ENCODE measurements at regions not wholly inside any gene's neighbourhood (a gene's known extent, or its start where the extent isn't known, plus 50 kb on each side); places are given as distances from the start of the nearest gene placed in this dataset.

DNA sequence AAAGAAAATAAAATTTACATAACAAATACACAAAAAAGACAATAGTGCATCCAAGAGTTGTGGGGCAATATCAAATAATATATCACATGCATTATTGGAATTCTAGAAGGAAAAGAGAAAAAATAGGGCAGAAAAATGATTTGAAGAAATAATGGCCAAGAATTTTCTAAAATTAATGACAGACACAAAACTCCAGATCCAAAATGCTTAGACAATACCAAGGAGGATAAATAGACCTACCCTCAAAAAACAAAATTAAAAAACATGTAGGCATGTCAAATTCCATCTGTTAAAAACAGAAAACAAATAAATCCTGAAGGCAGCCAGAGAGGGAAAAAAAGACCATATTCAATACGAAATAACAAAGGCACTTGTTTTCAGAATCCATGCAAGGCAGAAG is 191.5 kb upstream of the ZNF536 start:
- TF ChIP-seq, protein P1, sequence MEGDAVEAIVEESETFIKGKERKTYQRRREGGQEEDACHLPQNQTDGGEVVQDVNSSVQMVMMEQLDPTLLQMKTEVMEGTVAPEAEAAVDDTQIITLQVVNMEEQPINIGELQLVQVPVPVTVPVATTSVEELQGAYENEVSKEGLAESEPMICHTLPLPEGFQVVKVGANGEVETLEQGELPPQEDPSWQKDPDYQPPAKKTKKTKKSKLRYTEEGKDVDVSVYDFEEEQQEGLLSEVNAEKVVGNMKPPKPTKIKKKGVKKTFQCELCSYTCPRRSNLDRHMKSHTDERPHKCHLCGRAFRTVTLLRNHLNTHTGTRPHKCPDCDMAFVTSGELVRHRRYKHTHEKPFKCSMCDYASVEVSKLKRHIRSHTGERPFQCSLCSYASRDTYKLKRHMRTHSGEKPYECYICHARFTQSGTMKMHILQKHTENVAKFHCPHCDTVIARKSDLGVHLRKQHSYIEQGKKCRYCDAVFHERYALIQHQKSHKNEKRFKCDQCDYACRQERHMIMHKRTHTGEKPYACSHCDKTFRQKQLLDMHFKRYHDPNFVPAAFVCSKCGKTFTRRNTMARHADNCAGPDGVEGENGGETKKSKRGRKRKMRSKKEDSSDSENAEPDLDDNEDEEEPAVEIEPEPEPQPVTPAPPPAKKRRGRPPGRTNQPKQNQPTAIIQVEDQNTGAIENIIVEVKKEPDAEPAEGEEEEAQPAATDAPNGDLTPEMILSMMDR (IDR thresholded peaks at IDR 0.05) = no peak
- TF ChIP-seq EP300 (IDR thresholded peaks at IDR 0.05) = no peak

All from tibial nerve (tissue), 4 donors.